Transverse colon (tissue), 4 donors: ENCODE measurements at regions not wholly inside any gene's neighbourhood (a gene's known extent, or its start where the extent isn't known, plus 50 kb on each side); places are given as distances from the start of the nearest gene placed in this dataset.

Experiments
- DNase-seq: peaks from one replicate; pipeline ENCODE4 v3.0.0-alpha.2; 2019
- H3K27ac ChIP-seq, 4 donors: fragments of 200-600 bp; sonication (generic); 2 replicates each; pipeline ENCODE4 v1.5.1; 2016 to 2018; ENCODE audit warnings: inconsistent platforms in 4 of 4
- H3K27me3 ChIP-seq: fragments of 200-600 bp; sonication (generic); 2 replicates; pipeline ENCODE4 v1.5.1; 2017; ENCODE audit warnings: inconsistent platforms
- H3K36me3 ChIP-seq, 4 donors: fragments of 200-600 bp; sonication (generic); 2 replicates each; pipeline ENCODE4 v1.5.1; 2017 to 2019; ENCODE audit warnings: inconsistent platforms in 4 of 4
- H3K4me1 ChIP-seq, 4 donors: fragments of 200-600 bp; sonication (generic); 2 replicates each; pipeline ENCODE4 v1.5.1; 2017 to 2020; ENCODE audit warnings: inconsistent platforms in 4 of 4
- H3K4me3 ChIP-seq, 4 donors: fragments of 200-600 bp; sonication (generic); 1 replicate in 1 of 4; 2 replicates in 3 of 4; pipeline versions ENCODE4 v1.5.1 to v1.6.1; 2017 to 2019; ENCODE audit warnings: inconsistent platforms in 4 of 4
- H3K9me3 ChIP-seq, 2 donors: fragments of 200-600 bp; sonication (generic); 2 replicates each; pipeline ENCODE4 v1.5.1; 2017 to 2019; ENCODE audit warnings: inconsistent platforms in 2 of 2
- CTCF ChIP-seq, 5 experiments: fragments of 200-600 bp in 3 of 5; fragments of 450-650 bp in 2 of 5; sonication (generic) in 3 of 5; IDR thresholded peaks; 1 replicate in 2 of 5; 2 replicates in 3 of 5; pipeline ENCODE4 v1.5.1; 2016 to 2017; ENCODE audit warnings: antibody characterized with exemption in 5 of 5, inconsistent platforms in 3 of 5, mild to moderate bottlenecking in 2 of 5, moderate library complexity in 1 of 5
- EP300 ChIP-seq: sonication (generic); formaldehyde crosslinking; IDR thresholded peaks from one replicate; pipeline ENCODE4 v1.6.1; 2017; ENCODE audit warnings: antibody characterized with exemption, low read depth
- POLR2A ChIP-seq: fragments of 450-650 bp; IDR thresholded peaks from one replicate; pipeline ENCODE4 v1.6.1; 2016; ENCODE audit warnings: antibody characterized with exemption, mild to moderate bottlenecking, moderate library complexity
- POLR2AphosphoS5 ChIP-seq, 3 donors: sonication (generic); formaldehyde crosslinking; IDR thresholded peaks; one replicate each; pipeline ENCODE4 v1.6.1; 2016; ENCODE audit warnings: antibody characterized with exemption in 3 of 3
- WGBS, 2 donors: methylation state at CpG; one replicate each; pipeline ENCODE4 v1.1.5; 2018; ENCODE audit warnings: low coverage in 1 of 2; 5-methylcytosine and 5-hydroxymethylcytosine counted together
- in situ Hi-C, 4 donors: fragments of 200-750 bp; cut with MboI; loops; one replicate each; pipeline versions ENCODE4 v1.15.0 to v1.15.1; 2017; ENCODE audit warnings: low sequenced_read_pairs in 3 of 4, low pct_ligation_motif_present in 1 of 4, low pct_unique_long_range_greater_than_20kb in 1 of 4
- intact Hi-C: fragments of 100-400 bp; cut with DNase I; formaldehyde crosslinking; loops from one replicate; pipeline ENCODE4 v1.15.1; 2023; ENCODE audit warnings: low total_unique reads

GRCh38 chr2:128502638-128503246 lies 184.1 kb upstream of the HS6ST1 start:
- Histone ChIP-seq H3K27ac (no peak overlapping the region), H3K36me3 (no peaks in the 10 kb centered on the region), H3K27me3 (no peaks in the 10 kb centered on the region), H3K9me3 (no peaks in the 10 kb centered on the region), H3K4me1 (no peaks in the 10 kb centered on the region), H3K4me3 (no peak overlapping the region)
- no peak for DNase-seq
- 84% methylated on average over 5 to 12 of the region's 12 CpGs for WGBS, 2 donors
- in situ Hi-C loops: no loop called here
- TF ChIP-seq CTCF (IDR thresholded peaks at IDR 0.05) (no peak), EP300 (no peak)
- intact Hi-C loops: no loop called here

- TF ChIP-seq EP300 (no peak), POLR2AphosphoS5 (IDR thresholded peaks at IDR 0.05) (no peak), CTCF (IDR thresholded peaks at IDR 0.05) (no peak), POLR2A (no peak)
- in situ Hi-C loops (no loop called here), intact Hi-C loops (no loop called here)
- H3K9me3 ChIP-seq: no peaks in the 10 kb centered on the region
- DNase-seq: no peak
- H3K36me3 ChIP-seq: no peaks in the 10 kb centered on the region
- no peaks in the 10 kb centered on the region for H3K27me3 ChIP-seq
- 72% methylated on average over 19 of the region's 19 CpGs; no CpG with 5 or more reads in 1 of the 2 donors for WGBS, 2 donors
- H3K27ac ChIP-seq: no peak overlapping the region
- no peak overlapping the region for H3K4me3 ChIP-seq
- no peaks in the 10 kb centered on the region for H3K4me1 ChIP-seq
Observed at GRCh38 chr2:128503399-128504245, 185.0 kb upstream of the HS6ST1 start.

- DNase-seq: peak; percentile 21
- 81% methylated on average over 6 of the region's 11 CpGs; no CpG with 5 or more reads in 1 of the 2 donors for WGBS, 2 donors
- Histone ChIP-seq H3K9me3 (no peaks in the 10 kb centered on the region), H3K36me3 (no peaks in the 10 kb centered on the region), H3K4me1 (no peaks in the 10 kb centered on the region), H3K4me3 (no peak overlapping the region), H3K27ac (no peak overlapping the region), H3K27me3 (no peaks in the 10 kb centered on the region)
- TF ChIP-seq EP300: no peak
- no peak for TF ChIP-seq CTCF (IDR thresholded peaks at IDR 0.05)
- no peak for TF ChIP-seq POLR2A
- TF ChIP-seq POLR2AphosphoS5 (IDR thresholded peaks at IDR 0.05): no peak
- in situ Hi-C loops (no loop called here), intact Hi-C loops (no loop called here)
Observed at GRCh38 chr2:128504246-128505149, 185.8 kb upstream of the HS6ST1 start.

GRCh38 chr2:128505150-128505490 lies 186.5 kb upstream of the HS6ST1 start:
- H3K27ac ChIP-seq: no peak overlapping the region
- H3K36me3 ChIP-seq: no peaks in the 10 kb centered on the region
- 84 to 86% methylated on average over 1 to 6 of the region's 6 CpGs for WGBS, 2 donors
- no peak for TF ChIP-seq EP300
- TF ChIP-seq POLR2AphosphoS5 (IDR thresholded peaks at IDR 0.05): no peak
- TF ChIP-seq POLR2A: no peak
- no peak for TF ChIP-seq CTCF (IDR thresholded peaks at IDR 0.05)
- H3K4me1 ChIP-seq: no peaks in the 10 kb centered on the region
- H3K4me3 ChIP-seq: no peak overlapping the region
- no peaks in the 10 kb centered on the region for H3K9me3 ChIP-seq
- intact Hi-C loops: no loop called here
- no peak for DNase-seq
- in situ Hi-C loops: no loop called here
- H3K27me3 ChIP-seq: no peaks in the 10 kb centered on the region
